SK-N-SH (cell line): ENCODE measurements at regions not wholly inside any gene's neighbourhood (a gene's known extent, or its start where the extent isn't known, plus 50 kb on each side); places are given as distances from the start of the nearest gene placed in this dataset.
"Not testable (repeated sequence)": the region's sequence is repeated elsewhere in the genome, so short reads cannot be mapped to it uniquely, and the experiment has no call there.

Experiments used
- CTCF ChIP-seq: fragments of 200-600 bp; sonication (generic); IDR thresholded peaks from 2 replicates; pipeline ENCODE4 v1.6.1; 2017; ENCODE audit warnings: antibody characterized with exemption, mild to moderate bottlenecking, moderate library complexity
- ELF1 ChIP-seq: IDR thresholded peaks from 2 replicates; pipeline ENCODE4 v1.4.0; 2012
- MAX ChIP-seq: IDR thresholded peaks from 2 replicates; pipeline ENCODE4 v1.4.0; 2012; ENCODE audit warnings: low read depth
- REST ChIP-seq: IDR thresholded peaks from 2 replicates; pipeline ENCODE4 v1.6.1; 2012; ENCODE audit warnings: mild to moderate bottlenecking, low read depth, low read length, moderate library complexity

DNA sequence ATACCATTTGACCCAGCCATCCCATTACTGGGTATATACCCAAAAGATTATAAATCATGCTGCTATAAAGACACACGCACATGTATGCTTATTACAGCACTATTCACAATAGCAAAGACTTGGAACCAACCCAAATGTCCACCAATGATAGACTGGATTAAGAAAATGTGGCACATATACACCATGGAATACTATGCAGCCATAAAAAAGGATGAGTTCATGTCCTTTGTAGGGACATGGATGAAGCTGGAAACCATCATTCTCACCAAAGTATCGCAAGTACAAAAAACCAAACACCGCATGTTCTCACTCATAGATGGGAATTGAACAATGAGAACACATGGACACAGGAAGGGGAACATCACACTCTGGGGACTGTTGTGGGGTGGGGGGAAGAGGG is 81.7 kb upstream of the GPC3 start:
- not testable (repeated sequence) for TF ChIP-seq CTCF, MAX, ELF1, REST
